Tibial nerve (tissue), 4 donors: ENCODE measurements at regions not wholly inside any gene's neighbourhood (a gene's known extent, or its start where the extent isn't known, plus 50 kb on each side); places are given as distances from the start of the nearest gene placed in this dataset.

Source experiments
- EP300 ChIP-seq, 2 donors: sonication (generic); formaldehyde crosslinking; IDR thresholded peaks; one replicate each; pipeline ENCODE4 v1.6.1; 2017; ENCODE audit warnings: antibody characterized with exemption in 2 of 2, mild to moderate bottlenecking in 1 of 2
- POLR2A ChIP-seq, 2 donors: fragments of 450-650 bp; IDR thresholded peaks; one replicate each; pipeline ENCODE4 v1.6.1; 2017; ENCODE audit warnings: antibody characterized with exemption in 2 of 2, mild to moderate bottlenecking in 2 of 2, moderate library complexity in 2 of 2
- TF ChIP-seq, protein P1 (sequence below), 5 experiments: fragments of 200-600 bp in 3 of 5; fragments of 450-650 bp in 2 of 5; sonication (generic) in 3 of 5; IDR thresholded peaks; one replicate each; pipeline ENCODE4 v1.5.1; 2016 to 2019; ENCODE audit warnings: antibody characterized with exemption in 5 of 5, mild to moderate bottlenecking in 3 of 5, moderate library complexity in 2 of 5

DNA sequence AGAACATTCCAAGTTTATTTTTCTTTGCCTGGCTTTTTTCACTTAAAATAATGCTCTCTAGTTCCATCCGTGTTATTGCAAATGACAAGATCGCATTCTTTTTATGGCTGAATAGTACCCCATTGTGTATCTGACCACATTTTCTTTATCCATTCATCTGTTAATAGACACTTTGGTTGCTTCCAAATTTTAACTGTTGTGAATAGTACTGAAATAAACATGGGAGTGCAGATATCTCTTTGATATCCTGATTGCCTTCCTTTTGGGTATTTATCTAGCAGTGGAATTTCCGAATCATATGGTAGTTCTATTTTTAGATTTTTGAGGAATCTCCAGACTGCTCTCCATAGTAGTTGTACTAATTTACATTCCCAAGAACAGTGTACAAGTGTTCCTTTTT, 230.5 kb downstream of the FIGN start:
- TF ChIP-seq, protein P1, sequence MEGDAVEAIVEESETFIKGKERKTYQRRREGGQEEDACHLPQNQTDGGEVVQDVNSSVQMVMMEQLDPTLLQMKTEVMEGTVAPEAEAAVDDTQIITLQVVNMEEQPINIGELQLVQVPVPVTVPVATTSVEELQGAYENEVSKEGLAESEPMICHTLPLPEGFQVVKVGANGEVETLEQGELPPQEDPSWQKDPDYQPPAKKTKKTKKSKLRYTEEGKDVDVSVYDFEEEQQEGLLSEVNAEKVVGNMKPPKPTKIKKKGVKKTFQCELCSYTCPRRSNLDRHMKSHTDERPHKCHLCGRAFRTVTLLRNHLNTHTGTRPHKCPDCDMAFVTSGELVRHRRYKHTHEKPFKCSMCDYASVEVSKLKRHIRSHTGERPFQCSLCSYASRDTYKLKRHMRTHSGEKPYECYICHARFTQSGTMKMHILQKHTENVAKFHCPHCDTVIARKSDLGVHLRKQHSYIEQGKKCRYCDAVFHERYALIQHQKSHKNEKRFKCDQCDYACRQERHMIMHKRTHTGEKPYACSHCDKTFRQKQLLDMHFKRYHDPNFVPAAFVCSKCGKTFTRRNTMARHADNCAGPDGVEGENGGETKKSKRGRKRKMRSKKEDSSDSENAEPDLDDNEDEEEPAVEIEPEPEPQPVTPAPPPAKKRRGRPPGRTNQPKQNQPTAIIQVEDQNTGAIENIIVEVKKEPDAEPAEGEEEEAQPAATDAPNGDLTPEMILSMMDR (IDR thresholded peaks at IDR 0.05): no peak
- TF ChIP-seq POLR2A (IDR thresholded peaks at IDR 0.05): no peak
- no peak for TF ChIP-seq EP300 (IDR thresholded peaks at IDR 0.05)
